ENCODE measurements at regions not wholly inside any gene's neighbourhood (a gene's known extent, or its start where the extent isn't known, plus 50 kb on each side); places are given as distances from the start of the nearest gene placed in this dataset.
"Not testable (repeated sequence)": the region's sequence is repeated elsewhere in the genome, so short reads cannot be mapped to it uniquely, and the experiment has no call there.

GRCh38 chr5:125416055-125416454, 669.6 kb upstream of the ZNF608 start:
- no peak for DNase-seq (ENCODE audit: low spot score)

GRCh38 chr5:125421006-125421405, 674.6 kb upstream of the ZNF608 start:
- DNase-seq (ENCODE audit: low spot score): no peak

GRCh38 chr5:125422342-125422741, 675.9 kb upstream of the ZNF608 start:
- DNase-seq (ENCODE audit: low spot score): no peak

- DNase-seq (ENCODE audit: low spot score): no peak
Measured at GRCh38 chr5:125424402-125425141, 678.1 kb upstream of the ZNF608 start.

GRCh38 chr5:125429498-125429897, 683.1 kb upstream of the ZNF608 start:
- no peak for DNase-seq (ENCODE audit: low spot score)

GRCh38 chr5:125433457-125433856, 687.0 kb upstream of the ZNF608 start:
- DNase-seq (ENCODE audit: low spot score): no peak

GRCh38 chr5:125439243-125439642, 692.8 kb upstream of the ZNF608 start:
- no peak for DNase-seq (ENCODE audit: low spot score)

GRCh38 chr5:125440905-125441304, 694.5 kb upstream of the ZNF608 start:
- no peak for DNase-seq (ENCODE audit: low spot score)

- no peak for DNase-seq (ENCODE audit: low spot score)
Measured at GRCh38 chr5:125446986-125447385, 700.5 kb upstream of the ZNF608 start.

GRCh38 chr5:125450771-125451170, 704.3 kb upstream of the ZNF608 start:
- DNase-seq (ENCODE audit: low spot score): no peak

- DNase-seq (ENCODE audit: low spot score): no peak
Measured at GRCh38 chr5:125451622-125452021, 705.2 kb upstream of the ZNF608 start.

- DNase-seq (ENCODE audit: low spot score): no peak
Measured at GRCh38 chr5:125452991-125453390, 706.6 kb upstream of the ZNF608 start.

GRCh38 chr5:125455041-125455440, 708.6 kb upstream of the ZNF608 start:
- DNase-seq (ENCODE audit: low spot score): no peak

- DNase-seq (ENCODE audit: low spot score): not testable (repeated sequence)
Measured at GRCh38 chr5:125456005-125456404, 709.6 kb upstream of the ZNF608 start.

- no peak for DNase-seq (ENCODE audit: low spot score)
Measured at GRCh38 chr5:125457617-125458016, 711.2 kb upstream of the ZNF608 start.

GRCh38 chr5:125458949-125459348, 712.5 kb upstream of the ZNF608 start:
- not testable (repeated sequence) for DNase-seq (ENCODE audit: low spot score)

- DNase-seq (ENCODE audit: low spot score): no peak
Measured at GRCh38 chr5:125461641-125462072, 715.2 kb upstream of the ZNF608 start.

- DNase-seq (ENCODE audit: low spot score): no peak
Measured at GRCh38 chr5:125463466-125464092, 717.1 kb upstream of the ZNF608 start.

- no peak for DNase-seq (ENCODE audit: low spot score)
Measured at GRCh38 chr5:125464847-125465432, 718.5 kb upstream of the ZNF608 start.

- no peak for DNase-seq (ENCODE audit: low spot score)
Measured at GRCh38 chr5:125465703-125466102, 719.3 kb upstream of the ZNF608 start.

- DNase-seq (ENCODE audit: low spot score): no peak
Measured at GRCh38 chr5:125467222-125467621, 720.8 kb upstream of the ZNF608 start.

GRCh38 chr5:125470280-125470902, 724.0 kb upstream of the ZNF608 start:
- DNase-seq (ENCODE audit: low spot score): no peak
